ENCODE measurements at regions not wholly inside any gene's neighbourhood (a gene's known extent, or its start where the extent isn't known, plus 50 kb on each side); places are given as distances from the start of the nearest gene placed in this dataset.

DNA sequence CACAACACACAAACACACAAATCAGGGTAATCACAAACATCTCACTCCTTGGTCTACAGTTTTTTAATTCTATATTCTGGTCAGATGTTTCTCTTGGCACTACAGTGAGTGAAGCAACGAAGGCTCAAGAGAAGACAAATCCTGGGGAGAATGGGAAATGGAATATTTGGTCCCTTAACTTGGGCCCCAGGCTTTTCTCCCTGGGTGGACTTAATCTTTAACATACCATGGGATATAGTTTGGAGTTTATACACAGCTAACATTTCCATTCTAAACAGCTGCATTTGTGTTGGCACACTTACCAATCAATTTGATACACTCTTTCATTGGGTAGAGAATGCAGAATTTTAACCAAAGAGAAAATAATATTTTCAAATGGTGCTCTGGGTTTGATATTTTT is 1132.6 kb upstream of the SLC10A2 start:
- no peaks in the 10 kb centered on the region for H3K36me3 Mint-ChIP-seq
- peaks cover 4 to 10% of the 10 kb centered on the region in 2 donors for H3K9me3 Mint-ChIP-seq
- ATAC-seq: no peak

DNA sequence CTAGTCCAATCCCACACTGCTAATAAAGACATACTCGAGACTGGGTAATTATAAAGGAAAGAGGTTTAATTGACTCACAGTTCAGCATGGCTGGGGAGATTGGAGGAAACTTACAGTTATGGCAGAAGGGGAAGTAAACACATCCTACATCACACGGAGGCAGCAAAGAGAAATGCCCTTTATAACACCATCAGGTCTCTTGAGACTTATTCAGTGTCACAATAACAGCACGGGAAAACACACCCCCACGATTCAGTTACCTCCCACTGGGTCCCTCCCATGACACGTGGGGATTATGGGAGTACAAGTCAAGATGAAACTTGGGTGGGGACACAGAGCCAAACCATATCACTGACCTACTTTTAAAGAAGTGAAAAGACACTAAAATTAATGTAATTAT is 1130.4 kb upstream of the SLC10A2 start:
- Mint-ChIP-seq H3K27ac (no peak overlapping the region), H3K36me3 (no peaks in the 10 kb centered on the region), H3K9me3 (peaks cover 5 to 10% of the 10 kb centered on the region in 2 donors)
- DNase-seq (ENCODE audit: low spot score in 2 of 2) (no peak), ATAC-seq (no peak)

More for the DNA sequence above, 1132.6 kb upstream of the SLC10A2 start:
- no peak overlapping the region for H3K27ac Mint-ChIP-seq
- no peak for DNase-seq (ENCODE audit: low spot score in 2 of 2)

- H3K27ac Mint-ChIP-seq: no peak overlapping the region
- H3K36me3 Mint-ChIP-seq: no peaks in the 10 kb centered on the region
- no peak for DNase-seq (ENCODE audit: low spot score in 2 of 2)
- no peak for ATAC-seq
- H3K9me3 Mint-ChIP-seq: peaks cover 6 to 13% of the 10 kb centered on the region in 2 donors
Measured at GRCh38 chr13:104181526-104182231, 1115.5 kb upstream of the SLC10A2 start.

GRCh38 chr13:104170980-104171555 is 1104.9 kb upstream of the SLC10A2 start:
- H3K36me3 Mint-ChIP-seq: no peaks in the 10 kb centered on the region
- DNase-seq (ENCODE audit: low spot score in 2 of 2) (no peak), ATAC-seq (no peak)
- H3K27ac Mint-ChIP-seq: no peak overlapping the region
- H3K9me3 Mint-ChIP-seq: peaks cover under 1 to 8% of the 10 kb centered on the region in 2 donors

- DNase-seq (ENCODE audit: low spot score in 2 of 2) (no peak), ATAC-seq (no peak)
- Mint-ChIP-seq H3K36me3 (no peaks in the 10 kb centered on the region), H3K9me3 (peaks cover 5 to 8% of the 10 kb centered on the region in 2 donors), H3K27ac (no peak overlapping the region)
Measured at GRCh38 chr13:104163866-104164630, 1097.8 kb upstream of the SLC10A2 start.

- no peak for DNase-seq (ENCODE audit: low spot score in 2 of 2)
Measured at GRCh38 chr13:104160536-104160935, 1094.3 kb upstream of the SLC10A2 start.

DNA sequence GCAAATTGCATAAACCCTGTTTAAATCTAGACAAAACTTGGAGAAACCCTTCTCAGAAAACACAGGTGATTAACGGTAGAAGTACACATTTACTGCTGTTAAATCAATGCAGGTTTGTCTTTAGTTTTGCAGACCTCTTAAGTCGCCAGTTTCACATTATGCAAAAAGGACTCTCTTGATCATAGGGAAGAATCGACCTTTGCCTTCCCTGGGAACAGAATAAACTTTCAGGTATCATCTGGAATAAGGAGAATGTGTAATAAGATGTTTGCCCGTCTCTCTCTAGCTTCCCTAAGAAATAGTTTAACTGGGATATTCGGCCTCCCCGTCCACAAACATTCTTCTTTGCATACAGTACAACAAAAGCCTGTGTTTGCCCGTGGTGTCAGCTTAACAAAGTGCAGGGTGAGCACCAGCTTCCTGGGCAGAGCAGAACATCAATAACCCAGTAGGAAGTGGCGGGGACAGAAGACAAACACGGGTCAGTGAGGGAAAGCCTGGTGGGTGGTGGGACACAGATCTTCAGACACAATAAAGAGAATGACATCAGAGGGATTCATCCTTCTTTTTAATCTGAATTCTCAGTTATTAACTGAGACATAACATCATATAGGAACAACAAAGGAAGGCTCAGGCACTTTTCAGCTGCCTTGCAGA is 1077.7 kb upstream of the SLC10A2 start:
- Mint-ChIP-seq H3K36me3 (no peaks in the 10 kb centered on the region), H3K9me3 (peaks cover 5 to 8% of the 10 kb centered on the region in 2 donors), H3K27ac (no peak overlapping the region)
- DNase-seq (ENCODE audit: low spot score in 2 of 2): no peak
- ATAC-seq: no peak

More at GRCh38 chr13:104160536-104160935, 1094.3 kb upstream of the SLC10A2 start:
- no peaks in the 10 kb centered on the region for H3K36me3 Mint-ChIP-seq
- H3K9me3 Mint-ChIP-seq: peaks cover 5 to 8% of the 10 kb centered on the region in 2 donors
- ATAC-seq: no peak
- no peak overlapping the region for H3K27ac Mint-ChIP-seq

- no peak for ATAC-seq
- DNase-seq (ENCODE audit: low spot score in 2 of 2): no peak
- Mint-ChIP-seq H3K27ac (no peak overlapping the region), H3K9me3 (peaks cover 0 to 3% of the 10 kb centered on the region in 2 donors), H3K36me3 (no peaks in the 10 kb centered on the region)
Measured at GRCh38 chr13:104140552-104140951, 1074.3 kb upstream of the SLC10A2 start.

GRCh38 chr13:104137416-104137815 is 1071.2 kb upstream of the SLC10A2 start:
- ATAC-seq (no peak), DNase-seq (ENCODE audit: low spot score in 2 of 2) (no peak)
- Mint-ChIP-seq H3K27ac (no peak overlapping the region), H3K9me3 (peaks cover 0 to 7% of the 10 kb centered on the region in 2 donors), H3K36me3 (no peaks in the 10 kb centered on the region)

DNA sequence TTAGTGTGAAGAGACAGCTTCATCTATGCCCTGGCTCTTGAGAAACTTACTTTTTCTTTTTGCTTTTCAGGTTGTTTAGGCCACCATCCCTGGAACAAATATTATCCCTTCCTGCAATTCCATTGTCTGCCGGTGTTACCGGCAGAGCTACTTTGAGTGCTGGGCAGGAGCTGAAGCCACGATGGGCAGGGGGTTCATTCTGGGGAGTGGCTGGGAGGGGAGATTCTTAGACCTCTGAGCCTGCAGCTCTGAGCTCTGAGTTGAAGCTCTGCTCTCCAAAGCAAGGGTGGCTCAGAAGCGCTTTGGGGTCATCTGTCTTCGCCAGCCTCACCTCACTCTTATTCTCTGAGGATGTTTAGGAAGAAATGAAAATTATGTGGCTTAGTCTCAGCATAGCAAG is 1066.6 kb upstream of the SLC10A2 start:
- Mint-ChIP-seq H3K36me3 (no peaks in the 10 kb centered on the region), H3K9me3 (peaks cover 0 to 7% of the 10 kb centered on the region in 2 donors), H3K27ac (no peak overlapping the region)
- ATAC-seq (no peak), DNase-seq (ENCODE audit: low spot score in 2 of 2) (no peak)

- ATAC-seq (no peak), DNase-seq (ENCODE audit: low spot score in 2 of 2) (no peak)
- no peak overlapping the region for H3K27ac Mint-ChIP-seq
- no peaks in the 10 kb centered on the region for H3K36me3 Mint-ChIP-seq
- H3K9me3 Mint-ChIP-seq: peaks cover 3 to 4% of the 10 kb centered on the region in 2 donors
Measured at GRCh38 chr13:104114101-104114500, 1047.9 kb upstream of the SLC10A2 start.

DNA sequence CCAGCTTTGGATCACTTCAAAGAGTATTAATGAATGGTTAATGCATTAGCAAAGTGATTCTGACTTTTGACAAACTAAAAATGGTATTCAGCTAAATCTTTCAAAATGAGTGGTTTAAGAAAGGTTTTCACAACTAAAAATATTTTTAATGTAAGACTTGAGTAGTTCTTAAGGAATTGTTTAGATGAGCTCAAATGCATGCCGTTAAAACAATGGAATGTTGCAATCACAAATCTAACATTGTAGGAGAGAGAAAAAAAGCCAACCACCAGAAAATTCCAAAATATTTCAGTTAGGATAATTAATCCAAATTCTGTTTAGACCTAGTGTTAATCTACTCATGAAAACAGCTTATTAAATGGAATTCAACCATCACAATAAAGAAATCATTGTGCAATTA is 1044.8 kb upstream of the SLC10A2 start:
- DNase-seq (ENCODE audit: low spot score in 2 of 2) (no peak), ATAC-seq (no peak)
- no peaks in the 10 kb centered on the region for H3K36me3 Mint-ChIP-seq
- H3K9me3 Mint-ChIP-seq: peaks cover 11 to 16% of the 10 kb centered on the region in 2 donors
- no peak overlapping the region for H3K27ac Mint-ChIP-seq

DNA sequence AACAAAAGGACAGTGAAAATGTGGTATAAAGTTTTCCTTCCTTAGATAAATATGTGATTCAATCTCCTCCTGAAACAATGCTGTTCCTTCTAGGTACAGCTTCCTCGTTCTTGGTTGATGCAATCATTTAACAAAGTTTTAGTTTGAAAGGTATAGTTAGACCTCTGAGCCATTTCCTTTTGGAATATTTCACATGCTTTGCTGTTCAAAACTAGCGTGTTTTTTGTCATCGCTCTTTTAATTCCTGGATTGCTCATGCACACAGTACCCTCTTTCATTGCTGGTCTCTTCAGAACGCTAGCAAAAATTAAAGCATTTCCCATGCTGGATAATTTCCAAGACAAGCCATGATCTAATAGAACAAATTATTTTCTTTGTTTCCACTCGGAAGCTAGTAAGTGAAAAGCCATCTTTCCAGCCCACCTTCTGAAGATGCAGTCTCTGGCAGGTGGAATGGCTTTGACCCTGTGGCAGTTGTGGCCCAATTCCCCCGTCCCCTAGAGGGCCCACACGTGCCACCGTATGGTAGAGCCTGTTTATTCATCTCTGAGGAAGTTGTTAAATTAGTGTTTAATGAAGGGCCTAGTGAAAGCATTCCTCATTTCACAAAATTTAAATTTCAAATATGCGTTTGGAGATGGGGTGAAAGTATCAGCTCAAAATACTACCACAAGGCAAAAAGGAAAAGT is 1040.6 kb upstream of the SLC10A2 start:
- DNase-seq (ENCODE audit: low spot score in 2 of 2): no peak
- H3K36me3 Mint-ChIP-seq: no peaks in the 10 kb centered on the region
- peaks cover 16 to 22% of the 10 kb centered on the region in 2 donors for H3K9me3 Mint-ChIP-seq
- no peak for ATAC-seq
- H3K27ac Mint-ChIP-seq: no peak overlapping the region

GRCh38 chr13:104105418-104106355 is 1039.5 kb upstream of the SLC10A2 start:
- Mint-ChIP-seq H3K9me3 (peaks cover 17 to 22% of the 10 kb centered on the region in 2 donors), H3K27ac (no peak overlapping the region), H3K36me3 (no peaks in the 10 kb centered on the region)
- ATAC-seq: no peak
- DNase-seq (ENCODE audit: low spot score in 2 of 2): no peak

GRCh38 chr13:104099750-104100149 is 1033.5 kb upstream of the SLC10A2 start:
- peaks cover 22 to 26% of the 10 kb centered on the region in 2 donors for H3K9me3 Mint-ChIP-seq
- ATAC-seq: no peak
- H3K27ac Mint-ChIP-seq: no peak overlapping the region
- no peak for DNase-seq (ENCODE audit: low spot score in 2 of 2)
- peaks cover 0 to 6% of the 10 kb centered on the region in 2 donors for H3K36me3 Mint-ChIP-seq

Measured in activated naive CD4-positive, alpha-beta T cell treated with anti-CD3 and anti-CD28 coated beads, Interleukin-2, amount 50 U/mL, for 72 hours (primary cell).